Neural cell (in vitro differentiated cells): ENCODE measurements at regions not wholly inside any gene's neighbourhood (a gene's known extent, or its start where the extent isn't known, plus 50 kb on each side); places are given as distances from the start of the nearest gene placed in this dataset.

Experiments used
- H2AFZ ChIP-seq: fragments of 200-600, 300-800 bp; sonication (generic), shearing (Covaris generic); 2 replicates; pipeline ENCODE4 v1.6.0; 2014; ENCODE audit warnings: low read depth, mild to moderate bottlenecking, antibody characterized with exemption, low read length, moderate library complexity
- H3F3A ChIP-seq: fragments of 200-600 bp; shearing (Covaris generic); 2 replicates; pipeline ENCODE4 v1.6.1; 2016; ENCODE audit warnings: mild to moderate bottlenecking, moderate library complexity, mixed read lengths, antibody characterized with exemption, low read length; ENCODE audit not compliant: insufficient read depth, poor library complexity, severe bottlenecking
- H3K27ac ChIP-seq: fragments of 200-600, 300-800 bp; sonication (generic), shearing (Covaris generic); 2 replicates; pipeline ENCODE4 v1.5.1; 2014; ENCODE audit warnings: mild to moderate bottlenecking, low read length, moderate library complexity
- H3K27me3 ChIP-seq: fragments of 300-800, 200-600 bp; sonication (generic), shearing (Covaris generic); 2 replicates; pipeline ENCODE4 v1.6.0; 2014; ENCODE audit warnings: mild to moderate bottlenecking, low read depth, low read length, moderate library complexity; ENCODE audit not compliant: insufficient read depth
- H3K36me3 ChIP-seq: fragments of 300-800, 200-600 bp; sonication (generic), shearing (Covaris generic); 2 replicates; pipeline ENCODE4 v1.5.1; 2014; ENCODE audit warnings: mild to moderate bottlenecking, antibody characterized with exemption, low read length, moderate library complexity; ENCODE audit not compliant: insufficient read depth
- H3K4me2 ChIP-seq: fragments of 300-800, 200-600 bp; sonication (generic), shearing (Covaris generic); 2 replicates; pipeline ENCODE4 v1.6.0; 2014; ENCODE audit warnings: mild to moderate bottlenecking, low read length
- H3K4me3 ChIP-seq: fragments of 300-800, 200-600 bp; sonication (generic), shearing (Covaris generic); 2 replicates; pipeline ENCODE4 v1.5.1; 2014; ENCODE audit warnings: mild to moderate bottlenecking, low read length, moderate library complexity
- H3K79me2 ChIP-seq: fragments of 200-600 bp; shearing (Covaris generic); replicated peaks from 2 replicates; pipeline ENCODE4 v1.6.0; 2014; ENCODE audit warnings: mild to moderate bottlenecking, low read length, moderate library complexity; ENCODE audit not compliant: insufficient read depth
- H3K9ac ChIP-seq: fragments of 300-800, 200-600 bp; sonication (generic), shearing (Covaris generic); 2 replicates; pipeline ENCODE4 v1.6.1; 2016; ENCODE audit warnings: mild to moderate bottlenecking, low read length, mixed read lengths
- H3K9me2 ChIP-seq: fragments of 200-600 bp; shearing (Covaris generic); 2 replicates; pipeline ENCODE4 v1.6.1; 2016; ENCODE audit warnings: mild to moderate bottlenecking, low read length, mixed read lengths; ENCODE audit not compliant: insufficient read depth
- H3K9me3 ChIP-seq: fragments of 200-600, 300-800 bp; sonication (generic), shearing (Covaris generic); 2 replicates; pipeline ENCODE4 v1.6.1; 2016; ENCODE audit warnings: mild to moderate bottlenecking, mixed run types, low read length, moderate library complexity, mixed read lengths
- H4K20me1 ChIP-seq: fragments of 200-600 bp; shearing (Covaris generic); 2 replicates; pipeline ENCODE4 v1.6.1; 2016; ENCODE audit warnings: mild to moderate bottlenecking, mixed run types; ENCODE audit not compliant: insufficient read depth
- CTCF ChIP-seq: fragments of 450-650 bp; IDR thresholded peaks from 2 replicates; pipeline ENCODE4 v1.5.1; 2014; ENCODE audit warnings: antibody characterized with exemption, mild to moderate bottlenecking, moderate library complexity; ENCODE audit not compliant: poor library complexity, severe bottlenecking
- EP300 ChIP-seq: fragments of 450-650 bp; conservative IDR thresholded peaks from 2 replicates; pipeline ENCODE4 v1.6.1; 2014; ENCODE audit warnings: antibody characterized with exemption, mild to moderate bottlenecking, moderate library complexity; ENCODE audit not compliant: poor library complexity, severe bottlenecking
- EZH2 ChIP-seq: fragments of 200-600, 300-800 bp; shearing (Covaris generic), sonication (generic); IDR thresholded peaks from 2 replicates; pipeline ENCODE4 v1.6.1; 2014; ENCODE audit warnings: antibody characterized with exemption, low read length, borderline replicate concordance, mild to moderate bottlenecking; ENCODE audit not compliant: insufficient read depth, poor library complexity, severe bottlenecking
- MXI1 ChIP-seq: fragments of 450-650 bp; conservative IDR thresholded peaks from 2 replicates; pipeline ENCODE4 v1.6.1; 2014; ENCODE audit warnings: antibody characterized with exemption, mild to moderate bottlenecking; ENCODE audit not compliant: poor library complexity, severe bottlenecking
- POLR2AphosphoS5 ChIP-seq: IDR thresholded peaks from 2 replicates; pipeline ENCODE4 v1.6.1; 2012
- RAD21 ChIP-seq: fragments of 450-650 bp; conservative IDR thresholded peaks from 2 replicates; pipeline ENCODE4 v1.6.1; 2014; ENCODE audit warnings: antibody characterized with exemption, mild to moderate bottlenecking, moderate library complexity
- SMC3 ChIP-seq: fragments of 450-650 bp; conservative IDR thresholded peaks from 2 replicates; pipeline ENCODE4 v1.6.1; 2014; ENCODE audit warnings: antibody characterized with exemption, mild to moderate bottlenecking, moderate library complexity; ENCODE audit not compliant: poor library complexity
- TAF1 ChIP-seq: IDR thresholded peaks from 2 replicates; pipeline ENCODE4 v1.6.1; 2012; ENCODE audit warnings: low read depth
- TF ChIP-seq, protein P1 (sequence below): IDR thresholded peaks from 2 replicates; pipeline ENCODE4 v1.6.1; 2012; ENCODE audit warnings: borderline replicate concordance

GRCh38 chr15:97459771-97460170 is 500.7 kb upstream of the ARRDC4 start:
- Histone ChIP-seq H3F3A (no peaks in the 10 kb centered on the region), H3K4me2 (no peak overlapping the region), H3K36me3 (no peaks in the 10 kb centered on the region), H3K9me2 (no peaks in the 10 kb centered on the region), H3K9me3 (no peaks in the 10 kb centered on the region), H3K27me3 (no peaks in the 10 kb centered on the region), H2AFZ (no peak overlapping the region), H3K79me2 (no peaks in the 10 kb centered on the region), H3K27ac (no peak overlapping the region), H3K9ac (no peak overlapping the region), H3K4me3 (no peak overlapping the region), H4K20me1 (no peaks in the 10 kb centered on the region)
- TF ChIP-seq SMC3, result no peak
- TF ChIP-seq, protein P1, sequence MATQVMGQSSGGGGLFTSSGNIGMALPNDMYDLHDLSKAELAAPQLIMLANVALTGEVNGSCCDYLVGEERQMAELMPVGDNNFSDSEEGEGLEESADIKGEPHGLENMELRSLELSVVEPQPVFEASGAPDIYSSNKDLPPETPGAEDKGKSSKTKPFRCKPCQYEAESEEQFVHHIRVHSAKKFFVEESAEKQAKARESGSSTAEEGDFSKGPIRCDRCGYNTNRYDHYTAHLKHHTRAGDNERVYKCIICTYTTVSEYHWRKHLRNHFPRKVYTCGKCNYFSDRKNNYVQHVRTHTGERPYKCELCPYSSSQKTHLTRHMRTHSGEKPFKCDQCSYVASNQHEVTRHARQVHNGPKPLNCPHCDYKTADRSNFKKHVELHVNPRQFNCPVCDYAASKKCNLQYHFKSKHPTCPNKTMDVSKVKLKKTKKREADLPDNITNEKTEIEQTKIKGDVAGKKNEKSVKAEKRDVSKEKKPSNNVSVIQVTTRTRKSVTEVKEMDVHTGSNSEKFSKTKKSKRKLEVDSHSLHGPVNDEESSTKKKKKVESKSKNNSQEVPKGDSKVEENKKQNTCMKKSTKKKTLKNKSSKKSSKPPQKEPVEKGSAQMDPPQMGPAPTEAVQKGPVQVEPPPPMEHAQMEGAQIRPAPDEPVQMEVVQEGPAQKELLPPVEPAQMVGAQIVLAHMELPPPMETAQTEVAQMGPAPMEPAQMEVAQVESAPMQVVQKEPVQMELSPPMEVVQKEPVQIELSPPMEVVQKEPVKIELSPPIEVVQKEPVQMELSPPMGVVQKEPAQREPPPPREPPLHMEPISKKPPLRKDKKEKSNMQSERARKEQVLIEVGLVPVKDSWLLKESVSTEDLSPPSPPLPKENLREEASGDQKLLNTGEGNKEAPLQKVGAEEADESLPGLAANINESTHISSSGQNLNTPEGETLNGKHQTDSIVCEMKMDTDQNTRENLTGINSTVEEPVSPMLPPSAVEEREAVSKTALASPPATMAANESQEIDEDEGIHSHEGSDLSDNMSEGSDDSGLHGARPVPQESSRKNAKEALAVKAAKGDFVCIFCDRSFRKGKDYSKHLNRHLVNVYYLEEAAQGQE, result no peak
- no peak for TF ChIP-seq RAD21
- TF ChIP-seq CTCF, result no peak
- no peak for TF ChIP-seq EP300
- TF ChIP-seq POLR2AphosphoS5, result no peak
- no peak for TF ChIP-seq MXI1
- TF ChIP-seq TAF1, result no peak
- TF ChIP-seq EZH2, result no peak

DNA sequence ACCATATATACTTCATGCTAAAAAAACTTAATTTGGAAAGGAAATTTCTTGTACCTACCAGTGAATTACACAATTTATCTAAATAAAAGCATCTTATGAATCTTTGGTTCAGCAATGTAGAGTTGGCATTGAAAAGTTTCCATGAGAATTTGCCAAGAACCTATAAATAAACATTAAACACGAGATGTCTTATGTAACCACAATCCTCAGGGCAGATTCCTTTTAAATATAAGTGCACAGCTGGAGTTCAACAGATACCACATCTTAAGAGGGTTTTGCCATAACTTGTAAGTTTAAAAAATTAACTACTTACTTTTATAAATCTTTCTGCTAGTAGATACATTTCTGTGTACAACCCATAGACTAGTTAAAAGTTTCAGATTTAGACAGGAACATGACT is 499.3 kb upstream of the ARRDC4 start:
- TF ChIP-seq CTCF, result no peak
- no peak for TF ChIP-seq RAD21
- TF ChIP-seq TAF1, result no peak
- Histone ChIP-seq H3K9me3 (no peaks in the 10 kb centered on the region), H3K36me3 (no peaks in the 10 kb centered on the region), H2AFZ (no peak overlapping the region), H3K9me2 (no peaks in the 10 kb centered on the region), H3K27ac (no peak overlapping the region), H3K4me2 (no peak overlapping the region), H3K4me3 (no peak overlapping the region), H3K9ac (no peak overlapping the region), H3K79me2 (no peaks in the 10 kb centered on the region), H3K27me3 (no peaks in the 10 kb centered on the region), H4K20me1 (no peaks in the 10 kb centered on the region), H3F3A (no peaks in the 10 kb centered on the region)
